ENCODE measurements at regions not wholly inside any gene's neighbourhood (a gene's known extent, or its start where the extent isn't known, plus 50 kb on each side); places are given as distances from the start of the nearest gene placed in this dataset.
"Not testable (repeated sequence)": the region's sequence is repeated elsewhere in the genome, so short reads cannot be mapped to it uniquely, and the experiment has no call there.

- no peak for DNase-seq
Observed at GRCh38 chr6:137969874-137970273, 102.8 kb downstream of the TNFAIP3 start.

DNA sequence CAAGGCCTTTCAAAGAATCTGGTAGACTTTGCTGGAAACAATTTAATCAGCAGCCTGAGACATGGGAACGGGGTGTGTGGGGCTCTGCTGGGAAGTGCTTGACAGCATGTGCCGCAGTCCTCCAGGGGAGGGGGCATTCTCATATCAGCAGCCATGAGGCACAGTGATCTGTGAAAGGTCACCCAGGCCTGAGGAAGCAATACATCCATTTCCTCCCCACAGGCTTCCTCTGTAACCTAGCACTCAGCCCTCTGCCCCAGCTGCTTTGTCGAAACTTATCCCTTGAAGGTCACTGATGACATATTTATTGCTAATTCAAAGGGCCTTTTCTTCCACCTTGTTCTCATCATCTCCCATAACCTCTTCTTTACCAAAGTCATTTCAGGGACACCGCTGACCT is 103.3 kb downstream of the TNFAIP3 start:
- no peak for DNase-seq

DNA sequence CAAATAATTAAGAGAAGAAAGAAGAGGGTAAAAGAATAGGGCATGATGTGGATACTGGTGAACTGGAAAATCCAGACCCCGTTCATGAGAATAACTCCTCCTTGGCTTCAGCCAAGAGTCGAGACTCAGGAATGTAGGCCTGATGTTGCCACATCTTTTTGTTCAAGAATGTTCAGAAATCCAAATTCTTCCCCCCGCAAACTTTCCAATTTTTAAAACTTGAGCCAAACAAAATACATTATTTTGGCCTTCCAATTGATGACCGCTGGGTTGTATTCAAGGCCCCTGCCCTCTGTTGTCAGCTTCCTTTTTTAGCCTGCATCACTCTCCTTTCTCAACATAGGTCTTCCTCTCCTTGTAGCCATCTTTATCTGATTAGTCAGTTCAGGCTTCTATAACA is 106.1 kb downstream of the TNFAIP3 start:
- no peak for DNase-seq

GRCh38 chr6:137975188-137975940 is 108.3 kb downstream of the TNFAIP3 start:
- peak in 1 of 2 experiments; percentile 33 for DNase-seq

- DNase-seq: no peak
Observed at GRCh38 chr6:137976430-137976829, 109.4 kb downstream of the TNFAIP3 start.

DNA sequence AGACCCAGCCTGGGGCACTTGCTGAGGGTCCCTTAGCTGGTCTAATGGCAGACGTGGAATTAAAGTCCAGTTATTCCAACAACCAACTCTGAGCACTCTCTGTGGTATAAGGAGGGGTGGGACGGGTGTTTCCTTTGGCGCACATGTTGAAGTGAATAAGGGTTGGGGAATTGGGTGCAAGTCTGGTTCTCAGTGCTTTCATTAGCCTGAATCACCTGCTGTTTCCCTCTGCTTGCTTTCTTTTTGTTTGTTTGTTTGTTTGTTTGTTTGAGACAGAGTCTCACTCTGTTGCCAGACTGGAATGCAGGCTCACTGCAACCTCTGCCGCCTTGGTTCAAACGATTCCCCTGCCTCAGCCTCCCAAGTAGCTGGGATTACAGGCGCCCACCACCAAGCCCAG is 110.1 kb downstream of the TNFAIP3 start:
- no peak for DNase-seq

DNA sequence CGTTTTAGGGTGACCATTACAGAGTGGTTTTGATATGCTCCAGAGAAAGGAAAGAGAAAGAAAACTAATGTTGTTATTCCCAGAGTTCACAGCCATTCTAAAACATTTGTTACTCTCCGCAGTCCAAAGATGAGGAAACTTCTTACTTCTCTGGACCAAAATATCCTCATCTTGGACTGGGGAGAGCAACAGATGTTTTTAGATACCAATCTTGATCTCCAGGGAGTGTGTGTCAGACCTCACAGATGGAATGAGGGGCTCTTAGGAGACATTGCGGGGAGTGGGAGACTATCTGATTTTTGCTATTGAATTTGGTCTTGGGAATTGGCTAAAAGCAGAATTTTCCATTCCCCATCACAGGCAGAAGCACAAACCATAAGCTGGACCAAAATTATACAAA is 110.8 kb downstream of the TNFAIP3 start:
- DNase-seq: no peak

DNA sequence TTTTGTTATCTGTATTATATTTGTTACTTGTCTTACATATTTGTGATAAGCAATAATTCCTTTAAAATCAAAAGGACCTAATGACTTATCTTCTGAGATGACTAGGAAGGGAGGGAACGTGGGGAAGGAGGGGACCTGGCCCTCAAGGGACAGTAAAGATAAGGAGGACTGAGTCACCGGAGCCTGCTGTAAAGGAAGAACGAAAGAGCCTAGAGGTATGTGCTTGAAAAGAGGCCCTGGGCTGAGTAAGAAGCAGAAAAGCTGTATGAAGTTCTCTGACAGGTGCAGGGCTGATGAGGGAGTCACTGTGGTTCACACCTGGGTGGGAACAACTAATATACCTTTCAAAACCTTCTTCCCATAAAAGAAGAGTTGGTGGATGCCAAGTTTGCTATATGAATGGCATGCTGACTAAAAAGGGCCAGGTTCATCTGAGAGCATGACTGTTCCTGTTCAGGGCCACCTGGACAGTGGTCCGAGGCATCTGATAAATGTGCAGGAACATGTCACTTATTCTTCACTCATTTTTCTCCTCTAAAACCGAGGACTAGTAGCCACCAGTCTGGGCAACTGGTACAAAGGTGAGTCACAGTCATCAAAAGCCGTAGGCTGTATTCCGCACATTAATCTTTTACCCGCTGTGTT is 111.3 kb downstream of the TNFAIP3 start:
- DNase-seq: no peak

DNA sequence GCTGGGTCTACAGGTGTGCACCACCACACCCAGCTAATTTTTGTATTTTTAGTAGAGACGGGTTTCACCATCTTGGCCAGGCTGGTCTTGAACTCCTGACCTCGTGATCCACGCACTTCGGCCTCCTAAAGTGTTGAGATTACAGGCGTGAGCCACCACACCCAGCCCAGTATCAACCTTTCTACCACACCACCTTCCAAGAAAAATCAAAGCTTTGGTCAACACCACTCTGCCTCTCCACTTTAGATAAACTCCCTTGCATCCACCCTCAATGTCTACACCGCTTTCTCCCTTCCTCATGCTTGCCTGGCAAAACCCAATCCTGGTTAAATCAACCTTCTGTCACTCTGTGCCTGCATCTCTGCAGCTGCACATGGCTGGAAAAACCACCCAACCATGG is 112.2 kb downstream of the TNFAIP3 start:
- not testable (repeated sequence) for DNase-seq

DNA sequence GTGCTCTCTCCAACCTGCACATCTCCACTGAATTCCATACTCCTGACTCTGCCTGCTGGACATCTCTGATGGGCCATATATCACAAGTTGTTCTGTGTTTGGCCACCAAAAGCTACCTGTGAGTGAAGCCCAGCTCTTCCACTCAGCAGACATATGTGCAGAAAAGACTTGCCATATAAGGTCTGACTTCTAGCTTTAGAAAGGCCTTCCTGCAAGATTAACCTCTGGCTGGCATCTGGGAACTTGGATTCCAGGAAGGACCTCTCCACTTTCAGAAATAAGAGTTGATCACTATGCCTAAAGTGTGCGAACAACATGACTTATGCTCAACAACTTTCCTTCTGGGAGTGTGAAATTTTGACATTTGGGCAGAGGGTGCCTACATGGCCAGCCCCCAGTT is 113.7 kb downstream of the TNFAIP3 start:
- no peak for DNase-seq

- DNase-seq: no peak
Observed at GRCh38 chr6:137981758-137982157, 114.7 kb downstream of the TNFAIP3 start.

- no peak for DNase-seq
Observed at GRCh38 chr6:137982418-137983189, 115.5 kb downstream of the TNFAIP3 start.

GRCh38 chr6:137983269-137983668 is 116.2 kb downstream of the TNFAIP3 start:
- no peak for DNase-seq

GRCh38 chr6:137989664-137990063 is 117.6 kb downstream of the PERP start:
- DNase-seq: no peak

- no peak for DNase-seq
Observed at GRCh38 chr6:137995371-137995770, 111.8 kb downstream of the PERP start.

GRCh38 chr6:137998461-137999019 is 108.7 kb downstream of the PERP start:
- no peak for DNase-seq

DNA sequence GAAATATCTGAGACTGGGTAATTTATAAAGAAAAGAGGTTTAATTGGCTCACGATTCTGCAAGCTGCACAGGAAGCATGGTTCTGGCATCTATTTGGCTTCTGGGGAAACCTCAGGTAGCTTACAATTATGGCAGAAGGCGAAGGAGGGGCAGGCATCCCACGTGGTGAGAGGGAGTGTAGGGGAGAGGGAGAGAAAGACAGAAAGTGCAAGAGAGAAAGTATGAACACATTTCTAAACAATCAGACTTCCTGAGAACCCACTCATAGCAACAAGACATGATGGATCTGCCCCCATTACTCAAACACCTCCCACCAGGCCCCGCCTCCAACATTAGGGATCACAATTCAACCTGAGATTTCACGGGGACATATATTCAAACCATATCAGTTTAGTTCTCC is 107.4 kb downstream of the PERP start:
- DNase-seq: no peak

DNA sequence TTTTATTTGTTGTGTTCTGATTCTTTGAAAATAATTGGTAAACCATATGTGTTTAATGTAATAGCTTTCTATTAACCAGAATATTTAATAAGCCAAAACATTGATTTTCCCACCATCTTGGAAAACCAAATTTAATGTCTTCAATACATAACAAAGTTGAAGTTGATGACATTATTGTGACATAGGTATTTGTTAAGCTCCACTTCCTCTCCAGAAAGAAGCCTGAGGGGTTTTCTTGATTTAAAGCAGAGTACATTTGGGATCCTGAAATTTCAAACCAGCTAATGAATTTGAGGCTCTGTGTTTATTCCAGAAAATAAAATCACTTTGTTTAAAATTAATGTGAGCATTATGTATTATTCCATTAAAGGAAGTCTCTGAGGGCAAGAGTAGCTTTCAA is 106.3 kb downstream of the PERP start:
- DNase-seq: no peak

DNA sequence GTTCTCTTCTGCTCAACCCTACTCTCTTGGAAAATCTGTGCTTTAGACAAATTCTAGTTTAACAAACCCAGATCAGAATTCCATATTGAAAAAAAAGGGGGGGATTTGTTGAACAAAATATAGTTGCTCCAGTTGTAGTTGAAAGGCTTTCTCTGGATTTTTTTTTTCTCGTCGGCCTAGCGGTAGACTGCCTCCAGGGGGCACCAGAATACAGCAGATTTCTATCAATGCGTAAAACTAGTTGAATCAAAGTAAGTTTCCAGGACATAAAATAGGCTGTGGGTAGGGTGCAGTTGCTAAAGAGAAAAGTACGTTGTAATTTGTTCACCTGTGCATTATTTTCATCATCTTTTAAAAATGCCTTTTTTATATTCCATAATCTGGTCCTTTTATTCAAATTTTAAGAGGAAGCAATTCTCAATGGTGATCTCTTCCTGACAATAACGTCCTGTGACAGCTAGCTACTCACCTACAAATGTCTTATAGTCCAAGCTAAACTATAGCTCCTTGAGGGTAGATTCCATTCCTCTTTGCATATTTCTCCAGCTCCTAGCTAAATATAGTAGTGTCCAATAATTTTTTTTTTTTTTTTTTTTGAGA is 105.4 kb downstream of the PERP start:
- DNase-seq: peak; percentile 47 to 51

GRCh38 chr6:138004430-138005287 is 102.6 kb downstream of the PERP start:
- peak in 1 of 2 experiments; percentile 2 for DNase-seq

DNA sequence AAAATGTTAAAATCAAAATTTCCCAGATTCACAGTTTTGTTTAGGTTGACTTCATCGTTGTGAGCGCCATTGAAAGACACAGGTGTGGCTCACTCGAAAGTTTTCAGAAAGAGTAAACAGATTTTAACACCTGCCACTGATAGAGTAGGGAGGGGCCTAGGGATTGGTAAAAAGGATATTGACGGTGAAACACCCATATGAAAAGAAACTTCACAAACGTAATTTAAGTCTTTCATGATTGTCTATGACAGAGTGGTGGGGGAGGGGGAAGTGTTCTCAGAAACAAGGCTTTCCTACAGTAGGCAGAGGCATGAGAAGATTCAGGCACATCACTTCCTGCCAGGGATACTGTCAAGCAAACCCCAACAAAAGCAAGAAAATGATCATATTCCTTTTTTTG is 101.4 kb downstream of the PERP start:
- DNase-seq: no peak

DNA sequence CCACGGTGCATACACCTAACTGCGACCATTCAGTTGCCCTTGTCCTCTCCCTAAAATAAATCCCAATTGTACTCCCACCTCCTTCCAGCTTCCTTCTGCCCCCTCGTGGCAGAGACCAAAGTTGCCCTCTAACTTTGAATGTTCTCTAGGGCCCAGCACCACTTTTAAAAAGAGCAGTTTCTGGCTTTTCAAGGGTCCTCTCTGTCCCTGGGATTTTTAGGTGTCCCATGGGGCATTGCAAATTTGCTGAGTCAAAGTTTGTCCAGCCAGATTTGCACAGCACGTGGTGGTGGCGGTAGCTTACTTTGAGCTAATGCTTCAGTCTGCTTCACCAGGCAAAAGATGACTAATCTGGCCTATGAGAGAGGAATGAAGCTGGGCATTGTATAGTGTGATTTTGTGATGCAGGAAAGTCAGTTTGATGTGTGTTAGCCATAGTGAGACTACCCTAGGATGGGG is 100.2 kb downstream of the PERP start:
- DNase-seq: peak in 1 of 2 experiments; percentile 4
